Common myeloid progenitor, CD34-positive (primary cell): ENCODE measurements at regions not wholly inside any gene's neighbourhood (a gene's known extent, or its start where the extent isn't known, plus 50 kb on each side); places are given as distances from the start of the nearest gene placed in this dataset.
A peak's percentile ranks its signal among the peaks of the same experiment; 100 is the strongest.

Experiments used
- CTCF ChIA-PET: fragments of 350-600 bp; sonication (Branson Sonifier 250); formaldehyde crosslinking; loops from one replicate; lab custom pipeline; 2021; ENCODE audit warnings: antibody characterized with exemption; lab: Charles Lee
- POLR2A ChIA-PET: fragments of 350-600 bp; sonication (Branson Sonifier 250); formaldehyde crosslinking; loops from one replicate; lab custom pipeline; 2021; ENCODE audit warnings: antibody characterized with exemption; lab: Charles Lee
- DNase-seq, 3 donors: peaks; one replicate each; pipeline versions ENCODE4 v3.0.0 to v3.0.0-alpha.2; 2013
- H3K27ac ChIP-seq, 2 experiments: 1 replicate in 1 of 2; 2 replicates in 1 of 2; pipeline ENCODE4 v1.7.0; 2013; ENCODE audit warnings: inconsistent platforms in 2 of 2, low read length in 2 of 2, mild to moderate bottlenecking in 2 of 2, low read depth in 1 of 2, moderate library complexity in 1 of 2; ENCODE audit not compliant: severe bottlenecking in 2 of 2, insufficient read depth in 1 of 2, poor library complexity in 1 of 2
- H3K27me3 ChIP-seq, 5 experiments: replicated peaks in 2 of 5; 1 replicate in 3 of 5; 2 replicates in 2 of 5; pipeline versions ENCODE4 v1.6.1 to v1.7.0; 2013; ENCODE audit warnings: low read length in 4 of 5, mild to moderate bottlenecking in 2 of 5, moderate library complexity in 2 of 5, inconsistent platforms in 1 of 5; ENCODE audit not compliant: insufficient read depth in 5 of 5, control insufficient read depth in 4 of 5
- H3K36me3 ChIP-seq, 4 experiments: 1 replicate in 2 of 4; 2 replicates in 2 of 4; pipeline versions ENCODE4 v1.6.1 to v1.7.0; 2013; ENCODE audit warnings: low read length in 3 of 4, control low read depth in 1 of 4, mild to moderate bottlenecking in 1 of 4; ENCODE audit not compliant: control insufficient read depth in 4 of 4, insufficient read depth in 4 of 4
- H3K4me1 ChIP-seq, 4 experiments: 1 replicate in 3 of 4; 2 replicates in 1 of 4; pipeline versions ENCODE4 v1.6.1 to v1.7.1; 2013; ENCODE audit warnings: low read length in 3 of 4, mild to moderate bottlenecking in 3 of 4, control low read depth in 1 of 4, inconsistent platforms in 1 of 4, moderate library complexity in 1 of 4; ENCODE audit not compliant: control insufficient read depth in 4 of 4, insufficient read depth in 4 of 4; ENCODE audit errors: control extremely low read depth in 1 of 4
- H3K4me3 ChIP-seq, 7 experiments: 1 replicate in 4 of 7; 2 replicates in 3 of 7; pipeline versions ENCODE4 v1.5.1 to v1.7.0; 2013; ENCODE audit warnings: mild to moderate bottlenecking in 7 of 7, low read length in 6 of 7, moderate library complexity in 6 of 7, inconsistent platforms in 2 of 7, low read depth in 2 of 7, control low read depth in 1 of 7; ENCODE audit not compliant: insufficient read depth in 4 of 7, control insufficient read depth in 1 of 7; ENCODE audit errors: extremely low read depth in 1 of 7
- H3K9me3 ChIP-seq, 5 experiments: 1 replicate in 4 of 5; 2 replicates in 1 of 5; pipeline versions ENCODE4 v1.6.1 to v1.7.1; 2013; ENCODE audit warnings: low read length in 4 of 5, mild to moderate bottlenecking in 2 of 5, inconsistent platforms in 1 of 5, low read depth in 1 of 5, moderate library complexity in 1 of 5; ENCODE audit not compliant: control insufficient read depth in 4 of 5, insufficient read depth in 2 of 5; ENCODE audit errors: control extremely low read depth in 1 of 5
- whole genome bisulfite sequencing: methylation state at CpG from one replicate; pipeline ENCODE4 v1.1.5; 2013; ENCODE audit not compliant: insufficient coverage; 5-methylcytosine and 5-hydroxymethylcytosine counted together

DNA sequence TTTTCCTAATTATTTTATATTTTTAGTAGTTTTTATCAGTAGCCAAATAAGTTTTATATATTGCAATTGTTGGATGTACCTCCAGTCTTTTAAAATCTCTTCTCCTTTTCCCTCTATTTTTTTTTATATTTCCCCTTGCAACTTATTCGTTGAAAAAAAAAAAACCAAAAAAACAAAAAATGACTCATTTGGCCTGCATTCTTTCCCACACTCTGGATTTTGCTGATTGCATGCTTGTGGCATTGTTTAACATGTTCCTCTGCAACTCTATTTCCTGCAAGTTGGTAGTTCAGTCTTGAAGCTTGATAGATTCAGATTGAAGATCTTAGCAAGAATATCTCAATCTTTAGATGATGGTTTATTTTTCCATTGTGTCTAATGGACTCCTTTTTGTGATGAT lies 260.6 kb upstream of the BOD1L1 start:
- Histone ChIP-seq H3K36me3 (no peaks in the 10 kb centered on the region), H3K4me1 (no peaks in the 10 kb centered on the region), H3K9me3 (no peaks in the 10 kb centered on the region), H3K27ac (no peak overlapping the region), H3K27me3 (no peaks in the 10 kb centered on the region), H3K4me3 (no peak overlapping the region)
- peak in 2 of 3 donors; percentile 3 to 6 for DNase-seq
- CTCF ChIA-PET, result no interaction called here
- no CpG with 5 or more reads among the region's 1 CpG for WGBS
- POLR2A ChIA-PET, result no interaction called here

DNA sequence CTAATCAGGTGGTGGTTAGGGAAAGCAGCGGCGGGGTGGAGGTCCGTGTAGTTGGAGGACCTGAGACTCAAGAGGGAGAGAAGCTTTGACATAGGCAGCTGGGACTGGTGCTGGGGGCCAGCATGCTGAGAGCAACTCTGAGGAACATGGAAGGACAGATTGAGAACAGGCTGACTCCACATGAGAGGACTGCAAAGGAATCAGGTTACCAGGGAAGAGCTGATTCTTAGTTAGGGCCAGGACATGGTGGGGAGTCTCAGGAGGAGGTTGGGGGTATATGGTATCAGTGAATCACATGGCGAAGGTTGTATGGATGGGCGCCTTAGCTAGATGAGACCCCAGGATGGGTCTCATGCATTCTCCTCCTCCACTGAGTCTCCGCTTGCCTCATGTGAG lies 264.0 kb upstream of the BOD1L1 start:
- WGBS, result 97% methylated on average over 5 of the region's 6 CpGs
- no peak for DNase-seq
- H3K4me1 ChIP-seq, result no peaks in the 10 kb centered on the region
- H3K9me3 ChIP-seq, result no peaks in the 10 kb centered on the region
- no peak overlapping the region for H3K4me3 ChIP-seq
- H3K36me3 ChIP-seq, result no peaks in the 10 kb centered on the region
- H3K27me3 ChIP-seq, result no peaks in the 10 kb centered on the region
- ChIA-PET CTCF (no interaction called here), POLR2A (no interaction called here)
- H3K27ac ChIP-seq, result no peak overlapping the region

DNA sequence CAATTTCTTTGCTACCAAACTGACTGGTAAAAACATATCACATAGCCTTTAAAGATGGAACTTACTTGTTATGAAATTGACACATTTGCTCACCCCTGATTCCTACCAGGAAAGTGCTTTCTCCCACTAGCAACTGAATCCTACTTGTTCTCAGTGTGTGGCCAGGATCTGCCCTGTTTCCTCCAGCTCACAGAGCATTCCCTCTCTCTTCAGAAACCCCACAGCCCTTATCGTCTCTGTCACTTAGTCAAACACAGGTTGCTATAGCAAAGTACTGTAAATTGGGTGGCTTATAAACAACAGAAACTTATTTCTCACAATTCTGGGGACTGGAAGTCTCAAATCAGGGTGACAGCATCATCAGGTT lies 265.2 kb upstream of the BOD1L1 start:
- CTCF ChIA-PET, result no interaction called here
- 80% methylated on average over 1 of the region's 1 CpG for WGBS
- Histone ChIP-seq H3K4me3 (no peak overlapping the region), H3K27me3 (no peaks in the 10 kb centered on the region), H3K27ac (no peak overlapping the region), H3K4me1 (no peaks in the 10 kb centered on the region), H3K36me3 (no peaks in the 10 kb centered on the region), H3K9me3 (no peaks in the 10 kb centered on the region)
- no peak for DNase-seq
- POLR2A ChIA-PET, result no interaction called here

DNA sequence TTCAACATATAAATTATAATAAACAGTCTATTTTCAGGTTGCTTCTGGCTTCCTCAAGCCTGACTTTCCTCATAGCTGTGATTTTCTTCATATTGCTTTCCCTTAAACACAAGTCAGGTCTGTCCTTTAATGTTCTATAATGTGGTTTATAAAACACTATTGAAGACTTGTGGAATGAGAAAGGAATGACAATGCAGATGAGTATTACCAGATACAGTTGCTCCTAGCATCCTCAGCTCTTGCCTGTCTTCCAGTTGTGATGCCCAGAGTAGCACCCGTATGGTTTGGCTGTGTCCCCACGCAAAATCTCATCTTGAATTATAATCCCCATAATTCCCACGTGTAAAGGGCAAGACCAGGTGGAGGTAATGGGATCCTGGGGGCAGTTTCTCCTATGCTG lies 265.7 kb upstream of the BOD1L1 start:
- Histone ChIP-seq H3K27ac (no peak overlapping the region), H3K4me3 (no peak overlapping the region), H3K4me1 (no peaks in the 10 kb centered on the region), H3K36me3 (no peaks in the 10 kb centered on the region), H3K27me3 (no peaks in the 10 kb centered on the region), H3K9me3 (no peaks in the 10 kb centered on the region)
- CTCF ChIA-PET, result no interaction called here
- DNase-seq, result no peak
- POLR2A ChIA-PET, result no interaction called here
- WGBS, result no CpG with 5 or more reads among the region's 3 CpGs

DNA sequence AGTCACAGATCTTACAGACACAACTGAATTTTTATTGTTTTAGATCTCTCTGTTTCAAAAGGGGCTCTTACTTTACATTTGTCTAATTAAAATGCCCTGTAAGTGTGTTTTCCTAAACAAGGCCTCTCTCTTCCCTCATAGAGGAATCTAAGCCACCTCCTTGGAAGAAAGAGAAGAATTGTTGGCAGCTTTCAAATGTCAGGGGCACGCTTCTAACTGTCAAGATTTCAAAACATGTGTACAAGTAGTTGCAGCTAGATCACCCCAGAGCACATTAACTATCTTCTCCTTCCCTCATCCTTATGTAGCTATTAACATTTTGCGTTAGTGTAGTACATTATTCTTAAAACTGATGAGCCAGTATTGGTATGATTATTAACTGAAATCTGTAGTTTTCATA lies 266.5 kb upstream of the BOD1L1 start:
- H3K36me3 ChIP-seq, result no peaks in the 10 kb centered on the region
- no peak overlapping the region for H3K27ac ChIP-seq
- ChIA-PET POLR2A (no interaction called here), CTCF (no interaction called here)
- no peaks in the 10 kb centered on the region for H3K27me3 ChIP-seq
- H3K4me1 ChIP-seq, result no peaks in the 10 kb centered on the region
- H3K9me3 ChIP-seq, result no peaks in the 10 kb centered on the region
- no peak overlapping the region for H3K4me3 ChIP-seq
- no peak for DNase-seq
- no CpG with 5 or more reads among the region's 2 CpGs for WGBS

DNA sequence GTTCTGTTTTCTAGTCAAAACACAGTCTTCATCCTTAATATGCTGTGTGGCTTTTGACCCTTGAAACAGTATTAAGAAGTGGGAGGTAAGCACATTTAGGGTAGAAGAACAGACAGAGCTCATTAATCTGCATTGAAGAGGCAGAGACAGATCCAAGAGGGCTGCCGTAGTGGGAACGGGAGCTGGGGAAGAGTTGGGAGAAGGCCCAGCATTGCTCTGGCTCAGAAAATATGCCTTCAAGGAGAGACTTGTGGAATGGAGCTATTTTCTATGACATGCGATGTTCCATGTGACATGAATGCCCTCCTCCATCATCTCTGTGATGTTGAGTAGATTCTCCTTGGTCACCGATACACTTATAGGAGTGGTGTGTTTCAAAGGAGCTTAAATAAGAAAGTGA lies 273.3 kb upstream of the BOD1L1 start:
- ChIA-PET CTCF (interaction anchor here (0.9 kb wide), 1 partner anchor 13 kb away, joined by 4 read pairs; no protein-coding TSS in a partner anchor), POLR2A (no interaction called here)
- H3K27me3 ChIP-seq, result no peaks in the 10 kb centered on the region
- H3K4me3 ChIP-seq, result no peak overlapping the region
- H3K27ac ChIP-seq, result no peak overlapping the region
- H3K9me3 ChIP-seq, result no peaks in the 10 kb centered on the region
- 94% methylated on average over 2 of the region's 4 CpGs for WGBS
- no peaks in the 10 kb centered on the region for H3K36me3 ChIP-seq
- no peak for DNase-seq
- no peaks in the 10 kb centered on the region for H3K4me1 ChIP-seq

DNA sequence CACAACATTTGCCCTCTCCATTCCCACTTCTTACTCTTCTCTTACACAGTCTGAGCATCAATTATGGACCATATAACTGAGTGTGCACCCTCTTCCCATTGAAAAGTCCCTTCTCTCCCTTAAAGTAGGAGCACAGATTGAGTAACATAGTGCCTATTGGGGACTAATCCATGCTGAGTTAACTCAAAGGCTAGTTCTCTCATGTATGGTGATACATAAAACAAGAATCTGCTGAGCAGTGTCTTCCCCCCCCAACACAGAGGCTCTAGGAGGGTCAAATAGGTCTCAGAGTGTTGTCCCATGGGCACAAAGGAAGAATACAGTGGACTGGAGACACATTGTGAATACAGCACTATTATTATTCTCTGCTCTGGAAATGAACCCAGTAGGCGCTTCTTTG lies 274.6 kb upstream of the BOD1L1 start:
- H3K36me3 ChIP-seq, result no peaks in the 10 kb centered on the region
- ChIA-PET CTCF (no interaction called here), POLR2A (no interaction called here)
- no peaks in the 10 kb centered on the region for H3K9me3 ChIP-seq
- WGBS, result no CpG with 5 or more reads among the region's 1 CpG
- H3K4me1 ChIP-seq, result no peaks in the 10 kb centered on the region
- DNase-seq, result no peak
- no peaks in the 10 kb centered on the region for H3K27me3 ChIP-seq
- no peak overlapping the region for H3K4me3 ChIP-seq
- H3K27ac ChIP-seq, result no peak overlapping the region
